GM12878 (cell line): ENCODE measurements at regions not wholly inside any gene's neighbourhood (a gene's known extent, or its start where the extent isn't known, plus 50 kb on each side); places are given as distances from the start of the nearest gene placed in this dataset.

Experiments used
- ATAC-seq: fragments of 200-7000 bp; cut with Tn5 transposase; 3 replicates; pipeline ENCODE4 v1.9.1; 2020; ENCODE audit warnings: mild to moderate bottlenecking, moderate library complexity
- BruUV-seq: library from RNA; stranded (reverse); fragments of 400-500 nt; replicated peaks from 2 replicates; lab custom pipeline; 2021; lab: Mats Ljungman, UMichigan
- CTCF ChIA-PET: fragments of 300-600 bp; sonication (Branson Sonifier 250); formaldehyde crosslinking; extraction: SDS; loops from one replicate; lab custom pipeline; 2021; ENCODE audit warnings: inconsistent platforms; lab: Yijun Ruan, JAX
- POLR2A ChIA-PET: fragments of 350-600 bp; formaldehyde crosslinking; extraction: SDS; loops from one replicate; lab custom pipeline; 2021; ENCODE audit warnings: inconsistent platforms; lab: Charles Lee
- RAD21 ChIA-PET: fragments of 300-600 bp; sonication (Branson Sonifier 250); formaldehyde crosslinking; loops from one replicate; lab custom pipeline; 2023; ENCODE audit warnings: antibody characterized with exemption; ENCODE audit not compliant: unreplicated experiment; lab: Charles Lee
- SMC1A ChIA-PET: fragments of 300-600 bp; sonication (Branson Sonifier 250); formaldehyde crosslinking; loops from one replicate; lab custom pipeline; 2023; ENCODE audit not compliant: unreplicated experiment, uncharacterized antibody; lab: Charles Lee
- DNase-seq: peaks from one replicate; pipeline ENCODE4 v3.0.0-alpha.2; 2011; ENCODE audit warnings: low read depth, low spot score
- FAIRE-seq: peaks from 3 replicates; lab custom pipeline; 2011; peaks lifted over from hg19 to GRCh38; lab: Jason Lieb, UNC
- H2AFZ ChIP-seq: 2 replicates; pipeline ENCODE4 v1.6.0; 2011; ENCODE audit warnings: low read depth, low read length, control low read depth; ENCODE audit not compliant: control insufficient read depth
- H3K27ac ChIP-seq: 2 replicates; pipeline ENCODE4 v1.5.1; 2011; ENCODE audit warnings: control low read depth; ENCODE audit not compliant: control insufficient read depth, insufficient read depth
- H3K27me3 ChIP-seq, 2 experiments: replicated peaks in 1 of 2; 2 replicates each; pipeline versions ENCODE4 v1.6.0 to v1.6.1; 2011; ENCODE audit warnings: low read length in 1 of 2; ENCODE audit not compliant: control insufficient read depth in 2 of 2, insufficient read depth in 2 of 2
- H3K36me3 ChIP-seq, 2 experiments: 2 replicates each; pipeline ENCODE4 v1.5.1; 2011; ENCODE audit warnings: low read length in 1 of 2; ENCODE audit not compliant: control insufficient read depth in 2 of 2, insufficient read depth in 2 of 2
- H3K4me1 ChIP-seq: 2 replicates; pipeline ENCODE4 v1.6.1; 2011; ENCODE audit warnings: mild to moderate bottlenecking, low read length, moderate library complexity, mixed read lengths; ENCODE audit not compliant: control insufficient read depth, insufficient read depth
- H3K4me2 ChIP-seq: 2 replicates; pipeline ENCODE4 v1.6.0; 2011; ENCODE audit warnings: control low read depth; ENCODE audit not compliant: control insufficient read depth, insufficient read depth
- H3K4me3 ChIP-seq: fragments of 200-600 bp; sonication (generic); 2 replicates; pipeline ENCODE4 v1.5.1; 2016
- H3K79me2 ChIP-seq: 2 replicates; pipeline ENCODE4 v1.6.0; 2011; ENCODE audit warnings: low read length; ENCODE audit not compliant: control insufficient read depth, insufficient read depth
- H3K9ac ChIP-seq: 2 replicates; pipeline ENCODE4 v1.8.0; 2011; ENCODE audit warnings: low read length, control low read depth, mixed read lengths; ENCODE audit not compliant: control insufficient read depth, insufficient read depth
- H3K9me3 ChIP-seq: replicated peaks from 3 replicates; pipeline ENCODE4 v1.5.1; 2011; ENCODE audit warnings: mild to moderate bottlenecking, low read length; ENCODE audit not compliant: control insufficient read depth, insufficient read depth
- H4K20me1 ChIP-seq: 2 replicates; pipeline ENCODE4 v1.6.0; 2011; ENCODE audit not compliant: control insufficient read depth, insufficient read depth
- BACH1 ChIP-seq: fragments of 450-650 bp; IDR thresholded peaks from 2 replicates; pipeline ENCODE4 v1.6.1; 2017; ENCODE audit warnings: mild to moderate bottlenecking, borderline replicate concordance
- BHLHE40 ChIP-seq, 2 experiments: fragments of 450-650 bp in 1 of 2; IDR thresholded peaks; 2 replicates each; pipeline ENCODE4 v1.6.1; 2011 to 2017; ENCODE audit warnings: low read depth in 2 of 2, borderline replicate concordance in 1 of 2, improper control_type of control experiment in 1 of 2, low read length in 1 of 2, mild to moderate bottlenecking in 1 of 2
- EED ChIP-seq: sonication (generic); IDR thresholded peaks from 2 replicates; pipeline ENCODE4 v1.6.1; 2016; ENCODE audit warnings: antibody characterized with exemption, low read depth
- MXI1 ChIP-seq: fragments of 150-350 bp; IDR thresholded peaks from 2 replicates; pipeline ENCODE4 v1.6.1; 2011; ENCODE audit warnings: low read depth, mild to moderate bottlenecking, inconsistent platforms, low read length, improper control_type of control experiment
- PAX5 ChIP-seq: IDR thresholded peaks from 2 replicates; pipeline ENCODE4 v1.6.1; 2011; ENCODE audit warnings: low read depth, low read length, borderline replicate concordance
- PAX8 ChIP-seq: fragments of 450-650 bp; IDR thresholded peaks from 2 replicates; pipeline ENCODE4 v1.6.1; 2017; ENCODE audit warnings: mild to moderate bottlenecking, moderate library complexity
- SMAD5 ChIP-seq: IDR thresholded peaks from 2 replicates; pipeline ENCODE4 v1.6.1; 2016; ENCODE audit warnings: antibody characterized with exemption, low read depth
- TBL1XR1 ChIP-seq: IDR thresholded peaks from 2 replicates; pipeline ENCODE4 v1.6.1; 2012; ENCODE audit warnings: low read depth, low read length, improper control_type of control experiment
- ZNF384 ChIP-seq: IDR thresholded peaks from 2 replicates; pipeline ENCODE4 v1.6.1; 2012; ENCODE audit warnings: low read depth, mild to moderate bottlenecking, low read length, improper control_type of control experiment, borderline replicate concordance
- WGBS: methylation state at CpG from one replicate; pipeline ENCODE4 v1.1.6; 2016; ENCODE audit warnings: low lambda C conversion rate; ENCODE audit not compliant: insufficient replicate concordance, insufficient coverage; ENCODE audit errors: missing lambda C conversion rate; 5-methylcytosine and 5-hydroxymethylcytosine counted together
- in situ Hi-C: fragments of 300-500 bp; cut with MboI; formaldehyde crosslinking; loops from 9 replicates; pipeline ENCODE4 v1.14.3; 2018; ENCODE audit warnings: mixed read lengths
- intact Hi-C: fragments of 100-400 bp; cut with micrococcal nuclease; formaldehyde crosslinking; loops from one replicate; pipeline ENCODE4 v1.14.2; 2022; ENCODE audit not compliant: unreplicated experiment
- TF ChIP-seq, protein P1 (sequence below): fragments of 450-650 bp; IDR thresholded peaks from 2 replicates; pipeline ENCODE4 v1.6.1; 2014; ENCODE audit warnings: mild to moderate bottlenecking
- TF ChIP-seq, protein P2 (sequence below): fragments of 450-650 bp; IDR thresholded peaks from 2 replicates; pipeline ENCODE4 v1.6.1; 2018; ENCODE audit warnings: mild to moderate bottlenecking, low read depth, moderate library complexity; ENCODE audit not compliant: partially characterized antibody

DNA sequence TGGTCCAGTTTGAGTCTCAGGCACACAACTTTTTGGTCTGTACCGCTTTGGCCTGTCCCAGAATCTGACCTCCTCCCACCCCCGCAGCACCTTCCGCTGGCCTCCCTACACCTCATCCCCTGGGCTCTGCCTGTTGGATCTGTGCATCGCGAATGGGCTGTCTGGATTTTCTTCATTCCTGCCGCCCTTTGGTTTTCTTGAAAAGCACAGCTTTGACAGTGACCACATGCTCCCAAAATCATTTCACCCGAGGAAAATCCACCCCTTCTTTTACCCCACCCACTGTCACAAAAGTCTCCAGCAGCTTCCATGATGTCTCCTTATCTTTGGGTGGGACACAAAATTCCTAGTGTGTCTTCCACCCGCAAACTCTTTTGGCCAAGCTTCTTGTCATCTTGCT is 65.0 kb upstream of the SSX2IP start:
- ChIA-PET RAD21 (interaction anchor here (0.8 to 4.1 kb wide), 4 partner anchors 34 to 135 kb away, joined by 3 to 31 read pairs (median 3); no protein-coding TSS in a partner anchor), POLR2A (no interaction called here), SMC1A (interaction anchor here (0.8 to 3.3 kb wide), 9 partner anchors 8 to 826 kb away, joined by 3 to 26 read pairs (median 3); no protein-coding TSS in a partner anchor), CTCF (interaction anchor here (0.5 to 7.6 kb wide), 11 partner anchors 17 to 629 kb away, joined by 3 to 48 read pairs (median 13); partner anchors contain the start of gene CTBS)
- DNase-seq = no peak
- intact Hi-C loops (no loop called here), in situ Hi-C loops (loop anchor here (25.0 kb wide), 2 partner anchors 618 to 843 kb away; partner anchors contain the start of gene PRKACB)
- Histone ChIP-seq H3K4me3 (no peak overlapping the region), H3K4me2 (no peak overlapping the region), H2AFZ (no peak overlapping the region), H3K9me3 (no peaks in the 10 kb centered on the region), H3K27ac (no peak overlapping the region), H3K4me1 (no peaks in the 10 kb centered on the region), H3K79me2 (no peaks in the 10 kb centered on the region), H3K36me3 (no peaks in the 10 kb centered on the region), H3K9ac (no peak overlapping the region), H4K20me1 (no peaks in the 10 kb centered on the region), H3K27me3 (no peaks in the 10 kb centered on the region)
- no peak for ATAC-seq
- 84% methylated on average over 8 of the region's 8 CpGs for WGBS
- FAIRE-seq = no peak
- TF ChIP-seq, protein P1, sequence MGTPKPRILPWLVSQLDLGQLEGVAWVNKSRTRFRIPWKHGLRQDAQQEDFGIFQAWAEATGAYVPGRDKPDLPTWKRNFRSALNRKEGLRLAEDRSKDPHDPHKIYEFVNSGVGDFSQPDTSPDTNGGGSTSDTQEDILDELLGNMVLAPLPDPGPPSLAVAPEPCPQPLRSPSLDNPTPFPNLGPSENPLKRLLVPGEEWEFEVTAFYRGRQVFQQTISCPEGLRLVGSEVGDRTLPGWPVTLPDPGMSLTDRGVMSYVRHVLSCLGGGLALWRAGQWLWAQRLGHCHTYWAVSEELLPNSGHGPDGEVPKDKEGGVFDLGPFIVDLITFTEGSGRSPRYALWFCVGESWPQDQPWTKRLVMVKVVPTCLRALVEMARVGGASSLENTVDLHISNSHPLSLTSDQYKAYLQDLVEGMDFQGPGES = no peak
- TF ChIP-seq BACH1 = no peak
- no TSS peak for BruUV-seq

DNA sequence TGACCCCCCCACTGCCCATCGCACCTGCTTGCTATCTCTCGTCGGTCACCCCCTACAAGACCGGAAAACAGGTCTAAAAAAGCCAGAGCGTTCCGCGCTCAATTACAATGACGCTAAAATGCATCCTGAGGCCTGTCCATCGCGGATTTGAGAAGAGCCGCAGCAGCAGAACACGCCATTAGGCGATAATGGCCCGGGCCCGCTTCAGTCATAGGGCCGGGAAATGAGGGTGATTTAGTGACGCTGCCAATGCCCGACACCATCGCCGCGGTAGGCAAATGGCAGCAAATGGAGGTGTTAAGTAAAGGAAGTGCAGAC is 64.1 kb upstream of the SSX2IP start:
- H2AFZ ChIP-seq = no peak overlapping the region
- ChIA-PET CTCF (interaction anchor here (0.7 to 3.8 kb wide), 37 partner anchors 11 to 848 kb away, joined by 3 to 48 read pairs (median 5); partner anchors contain the start of gene CTBS), SMC1A (interaction anchor here (0.9 to 3.3 kb wide), 22 partner anchors 13 to 848 kb away, joined by 3 to 31 read pairs (median 5); no protein-coding TSS in a partner anchor), POLR2A (no interaction called here), RAD21 (interaction anchor here (0.8 to 4.1 kb wide), 14 partner anchors 14 to 825 kb away, joined by 3 to 31 read pairs (median 4); no protein-coding TSS in a partner anchor)
- H3K27me3 ChIP-seq = no peaks in the 10 kb centered on the region
- H3K9ac ChIP-seq = no peak overlapping the region
- H3K4me1 ChIP-seq = no peaks in the 10 kb centered on the region
- FAIRE-seq (no peak), DNase-seq (no peak), ATAC-seq (no peak)
- H3K36me3 ChIP-seq = no peaks in the 10 kb centered on the region
- no peaks in the 10 kb centered on the region for H4K20me1 ChIP-seq
- no TSS peak for BruUV-seq
- H3K9me3 ChIP-seq = no peaks in the 10 kb centered on the region
- TF ChIP-seq TBL1XR1 (no peak), ZNF384 (no peak), SMAD5 (no peak), PAX5 (no peak), BHLHE40 (IDR thresholded peaks at IDR 0.05; ENCODE audit: borderline replicate concordance in 1 of 2, low read depth in 2 of 2, low read length in 1 of 2) (no peak), MXI1 (no peak), PAX8 (no peak), EED (no peak)
- TF ChIP-seq, protein P2, sequence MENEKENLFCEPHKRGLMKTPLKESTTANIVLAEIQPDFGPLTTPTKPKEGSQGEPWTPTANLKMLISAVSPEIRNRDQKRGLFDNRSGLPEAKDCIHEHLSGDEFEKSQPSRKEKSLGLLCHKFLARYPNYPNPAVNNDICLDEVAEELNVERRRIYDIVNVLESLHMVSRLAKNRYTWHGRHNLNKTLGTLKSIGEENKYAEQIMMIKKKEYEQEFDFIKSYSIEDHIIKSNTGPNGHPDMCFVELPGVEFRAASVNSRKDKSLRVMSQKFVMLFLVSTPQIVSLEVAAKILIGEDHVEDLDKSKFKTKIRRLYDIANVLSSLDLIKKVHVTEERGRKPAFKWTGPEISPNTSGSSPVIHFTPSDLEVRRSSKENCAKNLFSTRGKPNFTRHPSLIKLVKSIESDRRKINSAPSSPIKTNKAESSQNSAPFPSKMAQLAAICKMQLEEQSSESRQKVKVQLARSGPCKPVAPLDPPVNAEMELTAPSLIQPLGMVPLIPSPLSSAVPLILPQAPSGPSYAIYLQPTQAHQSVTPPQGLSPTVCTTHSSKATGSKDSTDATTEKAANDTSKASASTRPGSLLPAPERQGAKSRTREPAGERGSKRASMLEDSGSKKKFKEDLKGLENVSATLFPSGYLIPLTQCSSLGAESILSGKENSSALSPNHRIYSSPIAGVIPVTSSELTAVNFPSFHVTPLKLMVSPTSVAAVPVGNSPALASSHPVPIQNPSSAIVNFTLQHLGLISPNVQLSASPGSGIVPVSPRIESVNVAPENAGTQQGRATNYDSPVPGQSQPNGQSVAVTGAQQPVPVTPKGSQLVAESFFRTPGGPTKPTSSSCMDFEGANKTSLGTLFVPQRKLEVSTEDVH = no peak
- intact Hi-C loops = loop anchor here (5.0 kb wide), 3 partner anchors 612 to 847 kb away; partner anchors contain the start of gene PRKACB
- WGBS = 83% methylated on average over 21 of the region's 21 CpGs
- in situ Hi-C loops = loop anchor here (5.0 to 25.0 kb wide), 3 partner anchors 317 to 842 kb away; partner anchors contain the start of gene PRKACB
- no peak overlapping the region for H3K4me2 ChIP-seq
- no peak overlapping the region for H3K4me3 ChIP-seq
- H3K79me2 ChIP-seq = no peaks in the 10 kb centered on the region
- no peak overlapping the region for H3K27ac ChIP-seq
